Fibroblast of mammary gland (primary cell): ENCODE measurements at regions not wholly inside any gene's neighbourhood (a gene's known extent, or its start where the extent isn't known, plus 50 kb on each side); places are given as distances from the start of the nearest gene placed in this dataset.

Experiments
- DNase-seq: peaks from one replicate; pipeline ENCODE4 v3.0.0-alpha.2; 2010; ENCODE audit warnings: low read depth
- H3K4me3 ChIP-seq: 2 replicates; pipeline ENCODE4 v1.5.1; 2011; ENCODE audit warnings: low read depth, mild to moderate bottlenecking, low read length, moderate library complexity; ENCODE audit not compliant: control insufficient read depth
- TF ChIP-seq, protein P1 (sequence below): conservative IDR thresholded peaks from 2 replicates; pipeline ENCODE4 v1.5.1; 2011; ENCODE audit warnings: low read depth, low read length, inconsistent platforms; ENCODE audit not compliant: control insufficient read depth, insufficient read depth

DNA sequence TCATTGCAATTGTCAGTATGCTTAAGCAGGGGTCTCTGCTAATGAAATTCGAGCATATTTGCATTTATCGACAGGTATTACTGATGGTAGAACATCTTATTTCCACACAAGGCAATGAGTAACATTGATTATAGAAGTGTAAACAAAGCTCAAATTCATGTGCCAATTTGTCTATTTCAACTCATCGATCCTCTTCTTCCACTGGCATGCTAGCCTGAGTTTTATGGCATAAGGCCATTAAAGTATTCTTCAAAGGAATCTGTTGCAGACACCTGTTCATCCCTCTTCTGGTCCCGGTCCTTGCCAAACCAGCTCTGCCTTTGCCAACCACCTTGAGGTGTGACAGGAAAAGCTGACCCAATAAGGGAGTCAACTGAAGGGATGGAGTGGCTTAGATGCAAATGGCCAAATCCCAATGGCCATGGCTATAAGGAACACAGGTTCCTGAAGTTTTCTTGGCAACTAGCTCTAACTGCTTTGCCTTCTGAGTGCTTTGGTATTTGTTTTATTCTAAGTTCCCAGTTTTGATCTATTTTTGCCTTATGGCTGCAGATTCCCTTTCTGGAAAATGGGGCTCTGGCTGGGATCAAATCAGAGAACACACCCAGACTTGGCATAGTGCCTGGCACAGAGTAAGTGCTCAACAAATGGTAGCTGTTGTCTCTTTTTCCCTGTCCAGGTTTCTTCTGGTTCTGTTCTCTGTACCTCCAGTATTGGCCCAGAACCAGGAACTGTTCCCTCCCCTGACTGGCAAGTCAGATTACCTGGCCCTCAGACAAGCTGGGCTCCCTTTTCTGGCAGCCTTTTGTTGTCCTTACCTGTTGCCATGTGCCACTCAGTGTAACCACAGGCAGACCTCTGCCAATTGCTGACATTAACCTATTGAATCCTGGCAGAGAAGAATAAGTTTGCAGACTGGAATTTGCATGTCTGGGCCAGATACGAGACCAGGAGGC is 63.1 kb downstream of the RTL9 start:
- DNase-seq, result no peak
- no peak overlapping the region for H3K4me3 ChIP-seq
- TF ChIP-seq, protein P1, sequence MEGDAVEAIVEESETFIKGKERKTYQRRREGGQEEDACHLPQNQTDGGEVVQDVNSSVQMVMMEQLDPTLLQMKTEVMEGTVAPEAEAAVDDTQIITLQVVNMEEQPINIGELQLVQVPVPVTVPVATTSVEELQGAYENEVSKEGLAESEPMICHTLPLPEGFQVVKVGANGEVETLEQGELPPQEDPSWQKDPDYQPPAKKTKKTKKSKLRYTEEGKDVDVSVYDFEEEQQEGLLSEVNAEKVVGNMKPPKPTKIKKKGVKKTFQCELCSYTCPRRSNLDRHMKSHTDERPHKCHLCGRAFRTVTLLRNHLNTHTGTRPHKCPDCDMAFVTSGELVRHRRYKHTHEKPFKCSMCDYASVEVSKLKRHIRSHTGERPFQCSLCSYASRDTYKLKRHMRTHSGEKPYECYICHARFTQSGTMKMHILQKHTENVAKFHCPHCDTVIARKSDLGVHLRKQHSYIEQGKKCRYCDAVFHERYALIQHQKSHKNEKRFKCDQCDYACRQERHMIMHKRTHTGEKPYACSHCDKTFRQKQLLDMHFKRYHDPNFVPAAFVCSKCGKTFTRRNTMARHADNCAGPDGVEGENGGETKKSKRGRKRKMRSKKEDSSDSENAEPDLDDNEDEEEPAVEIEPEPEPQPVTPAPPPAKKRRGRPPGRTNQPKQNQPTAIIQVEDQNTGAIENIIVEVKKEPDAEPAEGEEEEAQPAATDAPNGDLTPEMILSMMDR, result no peak

DNA sequence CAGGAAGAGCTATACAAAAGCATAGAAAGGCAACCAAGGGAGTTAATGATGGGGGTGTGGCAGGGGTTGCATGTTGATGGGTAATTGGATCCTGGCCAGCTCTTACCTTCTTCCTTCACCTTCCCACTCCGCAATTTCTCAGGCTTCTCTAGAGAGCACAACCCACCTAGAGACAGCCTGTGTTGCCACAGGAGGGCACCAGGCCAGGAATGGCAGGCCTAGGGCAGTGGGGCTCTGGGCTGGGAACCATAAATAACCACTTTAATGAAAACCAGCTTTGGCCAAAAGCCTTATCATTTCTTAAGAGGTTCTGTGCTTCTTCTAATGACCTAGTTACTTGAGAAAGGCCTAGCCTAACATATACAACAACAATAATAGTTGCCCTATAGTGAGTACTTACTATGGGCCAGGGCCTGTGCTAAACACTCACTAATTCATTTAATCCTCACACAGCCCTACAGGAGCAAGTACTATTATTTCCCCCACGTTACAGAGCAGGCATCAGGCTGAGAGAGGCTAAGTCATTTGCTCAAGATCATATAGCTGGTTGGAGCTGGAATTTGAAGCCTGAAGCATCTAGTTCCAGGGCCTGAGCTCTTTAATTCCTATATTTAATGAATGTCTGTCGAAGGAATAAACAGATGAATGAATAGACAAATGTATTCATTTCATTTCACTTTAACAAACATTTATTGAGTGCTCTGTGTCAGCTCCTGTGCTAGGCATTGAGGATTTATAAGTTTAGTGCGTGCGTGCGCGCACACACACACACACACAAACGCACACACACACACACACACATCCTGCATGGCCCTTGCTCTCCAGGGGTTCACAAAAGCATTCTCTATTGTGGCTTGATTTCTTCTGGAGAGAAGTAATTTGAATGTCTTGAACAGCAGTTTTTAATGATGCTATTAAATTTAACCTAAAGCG is 66.8 kb downstream of the RTL9 start:
- no peak for DNase-seq
- TF ChIP-seq, protein P1, result no peak
- H3K4me3 ChIP-seq, result no peak overlapping the region

DNA sequence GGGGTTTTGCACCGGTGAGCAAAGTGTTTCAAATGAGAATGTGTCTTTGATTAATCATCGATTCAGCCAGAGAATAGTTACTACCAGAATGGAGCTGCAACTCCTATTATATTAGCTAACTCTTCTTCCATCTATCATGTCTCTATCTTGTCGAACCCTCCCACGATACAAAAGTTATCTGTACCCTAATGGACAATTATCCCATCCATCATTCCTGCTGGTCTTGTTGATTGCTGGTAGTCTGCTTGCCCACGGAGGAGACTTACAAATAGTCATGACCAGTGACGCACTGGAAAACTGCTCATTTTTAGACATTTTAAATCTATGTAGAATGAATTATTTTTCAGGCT is 67.5 kb downstream of the RTL9 start:
- TF ChIP-seq, protein P1, result no peak
- DNase-seq, result no peak
- no peak overlapping the region for H3K4me3 ChIP-seq

DNA sequence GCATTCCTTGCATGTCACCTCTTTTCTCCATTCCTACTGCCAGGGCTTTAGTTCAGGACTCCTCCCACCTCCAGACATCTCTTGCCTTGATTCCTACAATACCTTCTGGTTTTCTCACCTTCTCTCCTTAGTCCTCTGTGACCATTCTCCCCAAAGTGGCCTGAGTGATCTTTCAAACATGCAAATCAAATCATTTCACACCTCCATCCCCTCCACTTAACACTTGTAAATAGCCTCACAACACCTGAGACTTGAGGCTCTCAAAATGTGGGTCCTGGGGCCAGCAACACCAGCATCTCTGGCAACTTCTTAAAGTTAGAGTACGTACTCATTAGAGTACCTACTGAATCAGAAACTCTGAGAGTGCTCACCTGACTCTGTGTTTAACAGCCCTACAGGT is 68.4 kb downstream of the RTL9 start:
- TF ChIP-seq, protein P1, result no peak
- no peak for DNase-seq
- H3K4me3 ChIP-seq, result no peak overlapping the region

DNA sequence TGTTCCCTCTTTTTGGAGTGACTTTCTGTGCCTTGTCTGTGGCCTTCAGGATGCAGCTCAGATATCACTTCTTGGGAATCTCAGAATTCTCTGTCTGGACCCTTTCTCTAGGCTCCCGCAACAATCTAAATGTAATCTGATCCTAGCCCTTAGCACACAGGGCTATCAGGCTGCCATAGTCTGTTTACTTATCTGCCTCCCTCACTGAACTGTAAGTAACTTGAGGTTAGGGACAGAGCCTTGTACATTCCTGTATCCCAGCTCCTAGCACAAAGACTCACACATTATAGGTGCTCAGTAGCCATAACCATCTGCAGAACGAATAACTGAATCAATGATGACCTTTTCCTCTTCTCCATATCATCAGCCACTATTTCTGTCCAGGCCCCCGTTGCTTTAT is 69.5 kb downstream of the RTL9 start:
- H3K4me3 ChIP-seq, result no peak overlapping the region
- no peak for DNase-seq
- TF ChIP-seq, protein P1, result no peak

DNA sequence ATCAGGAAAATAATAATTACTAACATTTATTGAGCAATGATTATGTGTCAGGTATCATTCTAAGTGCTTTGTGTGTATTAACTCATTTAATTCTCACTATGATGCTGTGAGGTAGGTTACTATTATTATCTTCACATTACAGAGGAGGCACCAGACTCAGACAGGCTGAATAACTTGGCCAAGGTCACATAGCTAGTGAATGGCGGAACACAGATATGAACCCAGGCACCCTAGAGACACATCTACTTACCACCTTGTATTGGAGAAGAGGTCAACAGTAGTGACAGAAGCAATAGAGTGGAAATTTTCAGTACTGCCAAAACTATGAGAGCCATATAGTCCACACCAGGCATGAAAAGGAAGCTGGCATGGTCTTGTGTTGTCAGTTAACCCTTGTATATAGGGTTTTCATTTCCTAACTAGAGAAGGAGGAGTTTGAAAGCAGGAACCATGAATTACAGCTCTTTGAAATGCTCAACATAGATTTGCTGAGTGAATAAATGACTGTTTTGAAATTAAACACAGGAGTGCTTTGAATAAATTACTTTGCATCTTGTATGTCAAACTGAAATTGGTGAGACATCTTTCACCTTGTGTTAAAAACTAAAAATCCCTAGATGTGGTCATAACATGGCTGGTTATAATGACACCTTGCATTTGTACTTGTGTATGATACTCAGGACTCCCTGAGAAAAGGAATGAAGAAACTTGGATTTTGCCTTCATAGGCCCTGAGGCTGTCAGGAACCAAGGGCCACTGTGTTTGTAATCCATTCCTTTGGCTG is 71.8 kb downstream of the RTL9 start:
- TF ChIP-seq, protein P1, result no peak

More for the DNA sequence above, 71.8 kb downstream of the RTL9 start:
- no peak overlapping the region for H3K4me3 ChIP-seq
- no peak for DNase-seq
